Adrenal gland (tissue), 5 donors: ENCODE measurements at regions not wholly inside any gene's neighbourhood (a gene's known extent, or its start where the extent isn't known, plus 50 kb on each side); places are given as distances from the start of the nearest gene placed in this dataset.

Source experiments
- POLR2A ChIP-seq, 2 donors: fragments of 450-650 bp; IDR thresholded peaks; one replicate each; pipeline ENCODE4 v1.6.1; 2017; ENCODE audit warnings: antibody characterized with exemption in 2 of 2, mild to moderate bottlenecking in 2 of 2, moderate library complexity in 1 of 2
- TF ChIP-seq, protein P1 (sequence below), 6 experiments: fragments of 450-650 bp in 4 of 6; fragments of 200-600 bp in 2 of 6; sonication (generic) in 1 of 6; IDR thresholded peaks; 1 replicate in 5 of 6; 2 replicates in 1 of 6; pipeline versions ENCODE4 v1.5.1 to v1.8.0; 2016 to 2021; ENCODE audit warnings: antibody characterized with exemption in 6 of 6, mild to moderate bottlenecking in 2 of 6, moderate library complexity in 1 of 6
- donor health status: DM: no; HTN: no; CAD: no.

- TF ChIP-seq, protein P1, sequence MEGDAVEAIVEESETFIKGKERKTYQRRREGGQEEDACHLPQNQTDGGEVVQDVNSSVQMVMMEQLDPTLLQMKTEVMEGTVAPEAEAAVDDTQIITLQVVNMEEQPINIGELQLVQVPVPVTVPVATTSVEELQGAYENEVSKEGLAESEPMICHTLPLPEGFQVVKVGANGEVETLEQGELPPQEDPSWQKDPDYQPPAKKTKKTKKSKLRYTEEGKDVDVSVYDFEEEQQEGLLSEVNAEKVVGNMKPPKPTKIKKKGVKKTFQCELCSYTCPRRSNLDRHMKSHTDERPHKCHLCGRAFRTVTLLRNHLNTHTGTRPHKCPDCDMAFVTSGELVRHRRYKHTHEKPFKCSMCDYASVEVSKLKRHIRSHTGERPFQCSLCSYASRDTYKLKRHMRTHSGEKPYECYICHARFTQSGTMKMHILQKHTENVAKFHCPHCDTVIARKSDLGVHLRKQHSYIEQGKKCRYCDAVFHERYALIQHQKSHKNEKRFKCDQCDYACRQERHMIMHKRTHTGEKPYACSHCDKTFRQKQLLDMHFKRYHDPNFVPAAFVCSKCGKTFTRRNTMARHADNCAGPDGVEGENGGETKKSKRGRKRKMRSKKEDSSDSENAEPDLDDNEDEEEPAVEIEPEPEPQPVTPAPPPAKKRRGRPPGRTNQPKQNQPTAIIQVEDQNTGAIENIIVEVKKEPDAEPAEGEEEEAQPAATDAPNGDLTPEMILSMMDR (IDR thresholded peaks at IDR 0.05) = no peak
- TF ChIP-seq POLR2A (IDR thresholded peaks at IDR 0.05) = no peak
Measured at GRCh38 chr20:60283281-60283680, 325.1 kb downstream of the CDH26 start.
